Lower leg skin (tissue), 3 donors: ENCODE measurements at regions not wholly inside any gene's neighbourhood (a gene's known extent, or its start where the extent isn't known, plus 50 kb on each side); places are given as distances from the start of the nearest gene placed in this dataset.

Experiments used
- POLR2A ChIP-seq, 2 donors: fragments of 450-650 bp; IDR thresholded peaks; one replicate each; pipeline ENCODE4 v1.6.1; 2016 to 2017; ENCODE audit warnings: antibody characterized with exemption in 2 of 2, mild to moderate bottlenecking in 1 of 2, moderate library complexity in 1 of 2
- TF ChIP-seq, protein P1 (sequence below), 3 donors: fragments of 450-650 bp; IDR thresholded peaks; one replicate each; pipeline ENCODE4 v1.5.1; 2016; ENCODE audit warnings: antibody characterized with exemption in 3 of 3, mild to moderate bottlenecking in 3 of 3, moderate library complexity in 2 of 3

DNA sequence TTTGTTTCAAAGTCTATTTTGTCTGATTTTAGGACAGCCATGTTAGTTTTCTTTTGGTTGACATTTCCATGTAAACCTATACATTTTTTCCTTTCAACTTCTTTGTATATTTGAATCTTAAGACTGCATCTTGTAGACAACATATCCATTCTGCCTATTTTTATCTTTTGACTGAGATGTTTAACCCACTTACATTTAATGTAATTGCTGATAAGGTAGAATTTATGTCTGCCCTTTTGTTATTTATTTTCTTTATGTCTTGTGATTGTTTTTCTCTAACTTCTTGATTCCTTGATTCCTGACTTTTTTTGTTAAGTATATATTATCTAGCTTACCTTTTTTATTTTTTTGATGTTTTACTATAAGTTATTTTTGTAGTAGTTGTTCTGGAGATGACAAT is 542.5 kb downstream of the SUCLG1 start:
- TF ChIP-seq, protein P1, sequence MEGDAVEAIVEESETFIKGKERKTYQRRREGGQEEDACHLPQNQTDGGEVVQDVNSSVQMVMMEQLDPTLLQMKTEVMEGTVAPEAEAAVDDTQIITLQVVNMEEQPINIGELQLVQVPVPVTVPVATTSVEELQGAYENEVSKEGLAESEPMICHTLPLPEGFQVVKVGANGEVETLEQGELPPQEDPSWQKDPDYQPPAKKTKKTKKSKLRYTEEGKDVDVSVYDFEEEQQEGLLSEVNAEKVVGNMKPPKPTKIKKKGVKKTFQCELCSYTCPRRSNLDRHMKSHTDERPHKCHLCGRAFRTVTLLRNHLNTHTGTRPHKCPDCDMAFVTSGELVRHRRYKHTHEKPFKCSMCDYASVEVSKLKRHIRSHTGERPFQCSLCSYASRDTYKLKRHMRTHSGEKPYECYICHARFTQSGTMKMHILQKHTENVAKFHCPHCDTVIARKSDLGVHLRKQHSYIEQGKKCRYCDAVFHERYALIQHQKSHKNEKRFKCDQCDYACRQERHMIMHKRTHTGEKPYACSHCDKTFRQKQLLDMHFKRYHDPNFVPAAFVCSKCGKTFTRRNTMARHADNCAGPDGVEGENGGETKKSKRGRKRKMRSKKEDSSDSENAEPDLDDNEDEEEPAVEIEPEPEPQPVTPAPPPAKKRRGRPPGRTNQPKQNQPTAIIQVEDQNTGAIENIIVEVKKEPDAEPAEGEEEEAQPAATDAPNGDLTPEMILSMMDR (IDR thresholded peaks at IDR 0.05), result no peak
- no peak for TF ChIP-seq POLR2A (IDR thresholded peaks at IDR 0.05)
